ENCODE measurements at regions not wholly inside any gene's neighbourhood (a gene's known extent, or its start where the extent isn't known, plus 50 kb on each side); places are given as distances from the start of the nearest gene placed in this dataset.

GRCh38 chr12:34166427-34167060 is 144.2 kb downstream of the ALG10 start:
- TF ChIP-seq SUZ12 (IDR thresholded peaks at IDR 0.05; ENCODE audit: extremely low read depth, insufficient read depth, insufficient read length) (no peak), YY1 (IDR thresholded peaks at IDR 0.05; ENCODE audit: insufficient read depth, insufficient read length) (no peak)
